Ascending aorta (tissue), 2 donors: ENCODE measurements at regions not wholly inside any gene's neighbourhood (a gene's known extent, or its start where the extent isn't known, plus 50 kb on each side); places are given as distances from the start of the nearest gene placed in this dataset.

Source experiments
- DNase-seq, 2 donors: peaks; one replicate each; pipeline ENCODE4 v3.0.0-alpha.2; 2019; ENCODE audit warnings: low spot score in 2 of 2
- H3K27ac ChIP-seq, 2 donors: fragments of 200-600 bp; sonication (generic); one replicate each; pipeline ENCODE4 v1.5.1; 2016 to 2017; ENCODE audit warnings: mild to moderate bottlenecking in 1 of 2
- H3K27me3 ChIP-seq: fragments of 200-600 bp; sonication (generic); one replicate; pipeline ENCODE4 v1.5.1; 2017
- H3K36me3 ChIP-seq, 2 donors: fragments of 200-600 bp; sonication (generic); one replicate each; pipeline ENCODE4 v1.5.1; 2016
- H3K4me1 ChIP-seq, 2 donors: fragments of 200-600 bp; sonication (generic); one replicate each; pipeline ENCODE4 v1.5.1; 2016 to 2017; ENCODE audit warnings: mild to moderate bottlenecking in 1 of 2
- H3K4me3 ChIP-seq, 2 donors: fragments of 200-600 bp; sonication (generic); one replicate each; pipeline ENCODE4 v1.5.1; 2016 to 2017; ENCODE audit warnings: mild to moderate bottlenecking in 1 of 2
- H3K9me3 ChIP-seq, 2 donors: fragments of 200-600 bp; sonication (generic); one replicate each; pipeline ENCODE4 v1.5.1; 2016
- CTCF ChIP-seq, 3 experiments: fragments of 200-600 bp in 2 of 3; fragments of 450-650 bp in 1 of 3; sonication (generic) in 2 of 3; IDR thresholded peaks; one replicate each; pipeline ENCODE4 v1.5.1; 2016 to 2019; ENCODE audit warnings: antibody characterized with exemption in 3 of 3, mild to moderate bottlenecking in 1 of 3, moderate library complexity in 1 of 3
- intact Hi-C: fragments of 100-400 bp; cut with DNase I; formaldehyde crosslinking; loops from one replicate; pipeline ENCODE4 v1.15.1; 2023

DNA sequence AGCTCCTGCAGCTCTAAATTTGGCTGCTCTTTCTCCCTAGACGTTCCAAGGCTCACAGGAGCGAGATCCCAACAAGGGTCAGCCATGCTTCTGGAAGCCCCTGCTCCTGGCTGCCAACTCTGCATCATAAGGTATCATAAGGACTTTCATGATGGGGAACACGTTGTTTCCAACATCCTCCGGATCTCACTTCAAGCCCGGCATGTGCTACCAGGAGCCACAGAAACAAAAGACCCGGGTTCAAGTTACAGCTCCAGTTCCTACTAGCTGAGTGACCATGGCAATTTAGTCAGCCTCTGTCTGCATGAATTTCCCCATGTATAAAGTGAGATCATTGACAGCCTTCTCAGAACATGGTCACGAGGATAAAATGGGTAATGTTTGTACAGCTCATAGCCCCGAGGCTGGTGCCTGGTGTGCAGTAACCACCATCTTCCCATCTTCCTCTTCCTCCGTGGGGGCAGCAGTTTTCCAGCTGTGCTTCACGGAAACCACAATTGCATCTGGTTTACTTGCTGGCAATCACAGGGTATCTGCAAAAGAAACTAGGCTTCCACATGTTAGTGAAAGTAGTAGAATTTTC is 209.0 kb upstream of the ECI2 start:
- no peak for DNase-seq

GRCh38 chr6:4342407-4343137 is 207.2 kb upstream of the ECI2 start:
- Histone ChIP-seq H3K27ac (no peak overlapping the region), H3K9me3 (no peaks in the 10 kb centered on the region), H3K4me3 (no peak overlapping the region), H3K4me1 (no peaks in the 10 kb centered on the region), H3K36me3 (no peaks in the 10 kb centered on the region), H3K27me3 (no peaks in the 10 kb centered on the region)
- no peak for DNase-seq
- intact Hi-C loops: no loop called here
- no peak for TF ChIP-seq CTCF (IDR thresholded peaks at IDR 0.05)

More for the DNA sequence above, 209.0 kb upstream of the ECI2 start:
- TF ChIP-seq CTCF (IDR thresholded peaks at IDR 0.05): no peak
- Histone ChIP-seq H3K27me3 (no peaks in the 10 kb centered on the region), H3K9me3 (no peaks in the 10 kb centered on the region), H3K4me1 (no peaks in the 10 kb centered on the region), H3K4me3 (no peak overlapping the region), H3K36me3 (no peaks in the 10 kb centered on the region), H3K27ac (no peak overlapping the region)
- intact Hi-C loops: no loop called here

GRCh38 chr6:4341078-4341797 is 205.9 kb upstream of the ECI2 start:
- Histone ChIP-seq H3K9me3 (no peaks in the 10 kb centered on the region), H3K27me3 (no peaks in the 10 kb centered on the region), H3K27ac (no peak overlapping the region), H3K4me3 (no peak overlapping the region), H3K36me3 (no peaks in the 10 kb centered on the region), H3K4me1 (no peaks in the 10 kb centered on the region)
- TF ChIP-seq CTCF (IDR thresholded peaks at IDR 0.05): no peak
- intact Hi-C loops: no loop called here
- DNase-seq: no peak

DNA sequence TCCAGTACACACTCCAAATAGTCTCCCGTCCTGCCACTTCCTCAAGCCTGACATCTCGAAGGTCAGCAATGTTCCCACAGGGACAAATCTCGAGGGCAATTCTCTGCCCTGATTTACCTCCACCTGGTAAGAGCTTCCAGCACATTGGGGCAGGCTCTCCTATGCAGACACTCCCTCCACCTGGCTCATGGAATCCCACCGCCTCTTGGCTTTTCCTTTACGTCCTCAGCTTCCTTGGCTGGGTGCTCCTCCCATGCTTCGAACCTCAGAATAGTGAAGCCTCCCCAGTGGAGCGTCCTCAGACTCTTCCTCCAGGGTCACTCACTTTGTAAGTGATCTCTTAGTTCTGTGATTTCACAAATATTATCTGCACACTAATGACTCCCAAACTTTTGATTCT is 205.2 kb upstream of the ECI2 start:
- no peak for DNase-seq
- H3K36me3 ChIP-seq: no peaks in the 10 kb centered on the region
- H3K4me1 ChIP-seq: no peaks in the 10 kb centered on the region
- no peak overlapping the region for H3K27ac ChIP-seq
- no peaks in the 10 kb centered on the region for H3K27me3 ChIP-seq
- intact Hi-C loops: no loop called here
- no peak for TF ChIP-seq CTCF (IDR thresholded peaks at IDR 0.05)
- H3K4me3 ChIP-seq: no peak overlapping the region
- H3K9me3 ChIP-seq: no peaks in the 10 kb centered on the region

- H3K4me3 ChIP-seq: no peak overlapping the region
- DNase-seq: no peak
- intact Hi-C loops: no loop called here
Observed at GRCh38 chr6:4338884-4339283, 203.5 kb upstream of the ECI2 start.

More at GRCh38 chr6:4338884-4339283, 203.5 kb upstream of the ECI2 start:
- Histone ChIP-seq H3K27ac (no peak overlapping the region), H3K36me3 (no peaks in the 10 kb centered on the region), H3K4me1 (no peaks in the 10 kb centered on the region), H3K9me3 (no peaks in the 10 kb centered on the region), H3K27me3 (no peaks in the 10 kb centered on the region)
- TF ChIP-seq CTCF (IDR thresholded peaks at IDR 0.05): no peak
